HL-60 (cell line): ENCODE measurements at regions not wholly inside any gene's neighbourhood (a gene's known extent, or its start where the extent isn't known, plus 50 kb on each side); places are given as distances from the start of the nearest gene placed in this dataset.

Source experiments
- DNase-seq, 2 experiments: peaks; one replicate each; pipeline ENCODE4 v3.0.0-alpha.2; 2010 to 2020; ENCODE audit warnings: low read depth in 1 of 2, low spot score in 1 of 2
- H3K27ac ChIP-seq: fragments of 250-450 bp; sonication (Bioruptor Pico); replicated peaks from 2 replicates; pipeline ENCODE4 v1.5.1; 2020; ENCODE audit warnings: mild to moderate bottlenecking, moderate library complexity
- H3K27me3 ChIP-seq: fragments of 250-450 bp; sonication (Bioruptor Pico); 2 replicates; pipeline ENCODE4 v1.5.1; 2021; ENCODE audit warnings: mild to moderate bottlenecking, moderate library complexity; ENCODE audit not compliant: insufficient read depth, poor library complexity, severe bottlenecking
- H3K4me3 ChIP-seq: replicated peaks from 2 replicates; pipeline ENCODE4 v1.5.1; 2011; ENCODE audit warnings: mild to moderate bottlenecking, control low read depth, low read length; ENCODE audit not compliant: insufficient read depth
- GABPA ChIP-seq: IDR thresholded peaks from 2 replicates; pipeline ENCODE4 v1.6.1; 2012; ENCODE audit warnings: low read depth
- POLR2AphosphoS5 ChIP-seq: IDR thresholded peaks from 2 replicates; pipeline ENCODE4 v1.6.1; 2012; ENCODE audit warnings: low read depth
- SPI1 ChIP-seq: IDR thresholded peaks from 2 replicates; pipeline ENCODE4 v1.6.1; 2012; ENCODE audit warnings: low read depth, mild to moderate bottlenecking, borderline replicate concordance
- TF ChIP-seq, protein P1 (sequence below): IDR thresholded peaks from 2 replicates; pipeline ENCODE4 v1.6.1; 2012; ENCODE audit warnings: low read depth; ENCODE audit not compliant: insufficient replicate concordance
- TF ChIP-seq, protein P2 (sequence below): IDR thresholded peaks from one replicate; pipeline ENCODE4 v1.5.1; 2011; ENCODE audit warnings: low read length, control low read depth, inconsistent platforms; ENCODE audit not compliant: insufficient read depth

DNA sequence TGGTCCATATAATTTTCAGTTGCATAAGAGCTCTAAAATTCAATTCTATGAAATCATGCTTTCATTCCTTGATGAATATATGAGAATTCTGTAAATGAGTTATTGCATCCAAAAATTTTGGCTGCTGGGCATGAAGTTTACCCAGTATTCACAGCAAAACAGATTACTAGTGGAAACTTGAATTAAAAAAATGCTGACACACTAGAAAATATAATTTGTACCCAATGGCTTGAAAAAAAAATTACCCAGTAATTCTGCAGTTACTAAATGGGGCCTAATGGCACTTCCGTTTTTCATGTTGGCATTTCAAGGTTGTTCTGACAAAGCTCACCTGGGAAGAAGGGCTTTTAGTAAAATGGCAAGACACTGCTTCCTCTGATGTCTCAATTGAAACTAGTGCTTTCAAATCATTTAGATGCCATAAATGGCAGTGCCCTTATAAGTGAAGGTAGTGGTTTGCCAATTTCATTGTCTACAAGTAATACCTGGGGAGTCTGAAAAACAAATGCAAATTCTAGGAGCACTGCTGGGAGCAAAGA is 343.6 kb downstream of the TDRD15 start:
- H3K27ac ChIP-seq = no peak overlapping the region
- no peaks in the 10 kb centered on the region for H3K27me3 ChIP-seq
- H3K4me3 ChIP-seq = no peak overlapping the region
- DNase-seq = no peak
- no peak for TF ChIP-seq POLR2AphosphoS5
- TF ChIP-seq, protein P1, sequence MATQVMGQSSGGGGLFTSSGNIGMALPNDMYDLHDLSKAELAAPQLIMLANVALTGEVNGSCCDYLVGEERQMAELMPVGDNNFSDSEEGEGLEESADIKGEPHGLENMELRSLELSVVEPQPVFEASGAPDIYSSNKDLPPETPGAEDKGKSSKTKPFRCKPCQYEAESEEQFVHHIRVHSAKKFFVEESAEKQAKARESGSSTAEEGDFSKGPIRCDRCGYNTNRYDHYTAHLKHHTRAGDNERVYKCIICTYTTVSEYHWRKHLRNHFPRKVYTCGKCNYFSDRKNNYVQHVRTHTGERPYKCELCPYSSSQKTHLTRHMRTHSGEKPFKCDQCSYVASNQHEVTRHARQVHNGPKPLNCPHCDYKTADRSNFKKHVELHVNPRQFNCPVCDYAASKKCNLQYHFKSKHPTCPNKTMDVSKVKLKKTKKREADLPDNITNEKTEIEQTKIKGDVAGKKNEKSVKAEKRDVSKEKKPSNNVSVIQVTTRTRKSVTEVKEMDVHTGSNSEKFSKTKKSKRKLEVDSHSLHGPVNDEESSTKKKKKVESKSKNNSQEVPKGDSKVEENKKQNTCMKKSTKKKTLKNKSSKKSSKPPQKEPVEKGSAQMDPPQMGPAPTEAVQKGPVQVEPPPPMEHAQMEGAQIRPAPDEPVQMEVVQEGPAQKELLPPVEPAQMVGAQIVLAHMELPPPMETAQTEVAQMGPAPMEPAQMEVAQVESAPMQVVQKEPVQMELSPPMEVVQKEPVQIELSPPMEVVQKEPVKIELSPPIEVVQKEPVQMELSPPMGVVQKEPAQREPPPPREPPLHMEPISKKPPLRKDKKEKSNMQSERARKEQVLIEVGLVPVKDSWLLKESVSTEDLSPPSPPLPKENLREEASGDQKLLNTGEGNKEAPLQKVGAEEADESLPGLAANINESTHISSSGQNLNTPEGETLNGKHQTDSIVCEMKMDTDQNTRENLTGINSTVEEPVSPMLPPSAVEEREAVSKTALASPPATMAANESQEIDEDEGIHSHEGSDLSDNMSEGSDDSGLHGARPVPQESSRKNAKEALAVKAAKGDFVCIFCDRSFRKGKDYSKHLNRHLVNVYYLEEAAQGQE = no peak
- TF ChIP-seq SPI1 = no peak
- TF ChIP-seq GABPA = no peak
- TF ChIP-seq, protein P2, sequence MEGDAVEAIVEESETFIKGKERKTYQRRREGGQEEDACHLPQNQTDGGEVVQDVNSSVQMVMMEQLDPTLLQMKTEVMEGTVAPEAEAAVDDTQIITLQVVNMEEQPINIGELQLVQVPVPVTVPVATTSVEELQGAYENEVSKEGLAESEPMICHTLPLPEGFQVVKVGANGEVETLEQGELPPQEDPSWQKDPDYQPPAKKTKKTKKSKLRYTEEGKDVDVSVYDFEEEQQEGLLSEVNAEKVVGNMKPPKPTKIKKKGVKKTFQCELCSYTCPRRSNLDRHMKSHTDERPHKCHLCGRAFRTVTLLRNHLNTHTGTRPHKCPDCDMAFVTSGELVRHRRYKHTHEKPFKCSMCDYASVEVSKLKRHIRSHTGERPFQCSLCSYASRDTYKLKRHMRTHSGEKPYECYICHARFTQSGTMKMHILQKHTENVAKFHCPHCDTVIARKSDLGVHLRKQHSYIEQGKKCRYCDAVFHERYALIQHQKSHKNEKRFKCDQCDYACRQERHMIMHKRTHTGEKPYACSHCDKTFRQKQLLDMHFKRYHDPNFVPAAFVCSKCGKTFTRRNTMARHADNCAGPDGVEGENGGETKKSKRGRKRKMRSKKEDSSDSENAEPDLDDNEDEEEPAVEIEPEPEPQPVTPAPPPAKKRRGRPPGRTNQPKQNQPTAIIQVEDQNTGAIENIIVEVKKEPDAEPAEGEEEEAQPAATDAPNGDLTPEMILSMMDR = no peak

GRCh38 chr2:21467910-21468309 is 344.1 kb downstream of the TDRD15 start:
- H3K4me3 ChIP-seq = no peak overlapping the region
- H3K27ac ChIP-seq = no peak overlapping the region
- H3K27me3 ChIP-seq = no peaks in the 10 kb centered on the region
- DNase-seq = no peak
- TF ChIP-seq, protein P1 = no peak
- TF ChIP-seq GABPA (no peak), POLR2AphosphoS5 (no peak), SPI1 (no peak)
- TF ChIP-seq, protein P2 = no peak

GRCh38 chr2:21468624-21469023 is 344.9 kb downstream of the TDRD15 start:
- no peak for DNase-seq
- Histone ChIP-seq H3K27me3 (no peaks in the 10 kb centered on the region), H3K27ac (no peak overlapping the region), H3K4me3 (no peak overlapping the region)
- TF ChIP-seq GABPA (no peak), SPI1 (no peak), POLR2AphosphoS5 (no peak)
- TF ChIP-seq, protein P2 = no peak
- TF ChIP-seq, protein P1 = no peak
